Mammary epithelial cell (primary cell): ENCODE measurements at regions not wholly inside any gene's neighbourhood (a gene's known extent, or its start where the extent isn't known, plus 50 kb on each side); places are given as distances from the start of the nearest gene placed in this dataset.

Experiments used
- CTCF ChIP-seq, 2 donors: IDR thresholded peaks in 1 of 2; conservative IDR thresholded peaks in 1 of 2; 2 replicates each; pipeline ENCODE4 v1.5.1; 2011 to 2012; ENCODE audit warnings: inconsistent platforms in 2 of 2, low read length in 2 of 2, mild to moderate bottlenecking in 2 of 2, control low read depth in 1 of 2, low read depth in 1 of 2; ENCODE audit not compliant: insufficient read depth in 1 of 2; ENCODE audit errors: extremely low read depth in 1 of 2
- EZH2 ChIP-seq: IDR thresholded peaks from 2 replicates; pipeline ENCODE4 v1.6.1; 2012; ENCODE audit warnings: low read length, inconsistent platforms, borderline replicate concordance

- no peak for TF ChIP-seq CTCF (conservative IDR thresholded peaks at IDR 0.05 in 1 of 2, IDR thresholded peaks at IDR 0.05 in 1 of 2; ENCODE audit: extremely low read depth in 1 of 2, insufficient read depth in 1 of 2, low read depth in 1 of 2, low read length in 2 of 2)
- TF ChIP-seq EZH2 = no peak
Measured at GRCh38 chr7:89845952-89846351, 308.3 kb upstream of the STEAP1 start.
